ENCODE measurements at regions not wholly inside any gene's neighbourhood (a gene's known extent, or its start where the extent isn't known, plus 50 kb on each side); places are given as distances from the start of the nearest gene placed in this dataset.

- TF ChIP-seq CTCF (conservative IDR thresholded peaks at IDR 0.05; ENCODE audit: low read depth, low read length), result no peak
- H3K4me3 ChIP-seq (ENCODE audit: low read depth, low read length), result no peak overlapping the region
- DNase-seq (ENCODE audit: low read depth), result no peak
These were observed 1371.5 kb downstream of the EPHA7 start for GRCh38 chr6:92047860-92048259.

DNA sequence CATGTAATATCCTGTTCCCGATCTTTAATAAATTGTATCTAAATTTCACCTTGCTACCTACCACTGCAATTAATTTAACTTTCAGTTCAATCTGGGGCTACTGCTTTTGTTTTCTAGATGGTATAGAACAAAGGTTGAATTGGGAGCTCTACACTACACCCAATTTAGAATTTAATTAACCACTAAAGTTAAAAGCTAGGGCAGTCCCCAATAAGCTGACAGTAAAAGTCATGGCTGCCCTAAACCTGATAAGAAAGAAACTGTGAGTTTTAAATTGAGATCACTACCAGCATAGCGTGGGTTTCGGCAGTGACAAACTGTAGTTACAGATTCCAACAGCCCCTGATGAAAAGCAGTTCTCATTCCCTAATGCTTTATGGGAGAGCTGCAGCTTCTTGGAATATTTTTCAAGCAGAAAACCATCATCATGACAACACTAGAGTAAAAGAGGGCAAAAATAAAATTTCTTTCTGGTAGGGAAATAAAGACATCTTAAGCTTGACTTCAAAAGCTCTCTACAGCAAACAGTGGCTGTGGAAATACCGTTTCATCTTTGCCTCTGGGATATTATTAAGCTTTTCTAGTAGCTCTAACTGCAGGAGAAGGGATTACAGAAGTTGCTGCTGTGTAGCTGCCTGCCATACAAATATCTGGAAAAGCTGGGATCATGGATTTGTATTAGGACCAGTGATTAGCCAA lies 1372.1 kb downstream of the EPHA7 start:
- DNase-seq (ENCODE audit: low read depth), result no peak
- TF ChIP-seq CTCF (conservative IDR thresholded peaks at IDR 0.05; ENCODE audit: low read depth, low read length), result no peak
- no peak overlapping the region for H3K4me3 ChIP-seq (ENCODE audit: low read depth, low read length)

GRCh38 chr6:92044312-92044711 lies 1375.0 kb downstream of the EPHA7 start:
- TF ChIP-seq CTCF (conservative IDR thresholded peaks at IDR 0.05; ENCODE audit: low read depth, low read length), result no peak
- no peak overlapping the region for H3K4me3 ChIP-seq (ENCODE audit: low read depth, low read length)
- DNase-seq (ENCODE audit: low read depth), result no peak

GRCh38 chr6:92043777-92044176 lies 1375.6 kb downstream of the EPHA7 start:
- no peak for DNase-seq (ENCODE audit: low read depth)
- H3K4me3 ChIP-seq (ENCODE audit: low read depth, low read length), result no peak overlapping the region
- no peak for TF ChIP-seq CTCF (conservative IDR thresholded peaks at IDR 0.05; ENCODE audit: low read depth, low read length)

- no peak for TF ChIP-seq CTCF (conservative IDR thresholded peaks at IDR 0.05; ENCODE audit: low read depth, low read length)
- H3K4me3 ChIP-seq (ENCODE audit: low read depth, low read length), result no peak overlapping the region
- DNase-seq (ENCODE audit: low read depth), result no peak
These were observed 1392.5 kb downstream of the EPHA7 start for GRCh38 chr6:92026878-92027277.

GRCh38 chr6:92024881-92025280 lies 1394.5 kb downstream of the EPHA7 start:
- no peak for TF ChIP-seq CTCF (conservative IDR thresholded peaks at IDR 0.05; ENCODE audit: low read depth, low read length)
- no peak overlapping the region for H3K4me3 ChIP-seq (ENCODE audit: low read depth, low read length)
- DNase-seq (ENCODE audit: low read depth), result no peak

GRCh38 chr6:92024110-92024509 lies 1395.2 kb downstream of the EPHA7 start:
- H3K4me3 ChIP-seq (ENCODE audit: low read depth, low read length), result no peak overlapping the region
- no peak for DNase-seq (ENCODE audit: low read depth)
- TF ChIP-seq CTCF (conservative IDR thresholded peaks at IDR 0.05; ENCODE audit: low read depth, low read length), result no peak
